ENCODE measurements at regions not wholly inside any gene's neighbourhood (a gene's known extent, or its start where the extent isn't known, plus 50 kb on each side); places are given as distances from the start of the nearest gene placed in this dataset.

DNA sequence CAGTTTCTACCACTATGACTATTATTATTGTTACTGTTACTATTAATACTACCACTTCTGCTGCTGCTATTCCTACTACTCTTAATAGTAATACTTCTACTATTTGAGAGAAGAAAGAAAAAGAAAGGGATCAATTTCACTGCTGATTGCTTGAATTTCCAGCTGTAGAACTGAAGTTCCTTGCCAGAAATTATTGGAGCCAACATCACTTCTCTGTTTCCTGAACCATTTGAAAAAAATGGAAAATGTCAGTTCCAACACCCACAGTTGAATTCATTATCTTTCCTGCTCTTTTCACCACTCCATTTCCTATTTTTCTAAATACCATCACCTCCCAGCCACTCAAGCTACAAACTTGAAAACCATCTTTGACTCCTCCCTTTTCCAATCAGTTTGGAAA lies 54.1 kb upstream of the PIK3C2G start:
- intact Hi-C loops (cut with DNase I; ENCODE audit: low total_unique reads) (no loop called here), in situ Hi-C loops (cut with MboI; ENCODE audit: low pct_ligation_motif_present in 1 of 4, low pct_unique_long_range_greater_than_20kb in 1 of 4, low sequenced_read_pairs in 3 of 4) (no loop called here)
- no peaks in the 10 kb centered on the region for H3K36me3 ChIP-seq
- no peaks in the 10 kb centered on the region for H3K4me1 ChIP-seq
- DNase-seq: no peak
- H3K4me3 ChIP-seq: no peak overlapping the region
- H3K27ac ChIP-seq: no peak overlapping the region
- H3K27me3 ChIP-seq: no peaks in the 10 kb centered on the region
- TF ChIP-seq, protein P1, sequence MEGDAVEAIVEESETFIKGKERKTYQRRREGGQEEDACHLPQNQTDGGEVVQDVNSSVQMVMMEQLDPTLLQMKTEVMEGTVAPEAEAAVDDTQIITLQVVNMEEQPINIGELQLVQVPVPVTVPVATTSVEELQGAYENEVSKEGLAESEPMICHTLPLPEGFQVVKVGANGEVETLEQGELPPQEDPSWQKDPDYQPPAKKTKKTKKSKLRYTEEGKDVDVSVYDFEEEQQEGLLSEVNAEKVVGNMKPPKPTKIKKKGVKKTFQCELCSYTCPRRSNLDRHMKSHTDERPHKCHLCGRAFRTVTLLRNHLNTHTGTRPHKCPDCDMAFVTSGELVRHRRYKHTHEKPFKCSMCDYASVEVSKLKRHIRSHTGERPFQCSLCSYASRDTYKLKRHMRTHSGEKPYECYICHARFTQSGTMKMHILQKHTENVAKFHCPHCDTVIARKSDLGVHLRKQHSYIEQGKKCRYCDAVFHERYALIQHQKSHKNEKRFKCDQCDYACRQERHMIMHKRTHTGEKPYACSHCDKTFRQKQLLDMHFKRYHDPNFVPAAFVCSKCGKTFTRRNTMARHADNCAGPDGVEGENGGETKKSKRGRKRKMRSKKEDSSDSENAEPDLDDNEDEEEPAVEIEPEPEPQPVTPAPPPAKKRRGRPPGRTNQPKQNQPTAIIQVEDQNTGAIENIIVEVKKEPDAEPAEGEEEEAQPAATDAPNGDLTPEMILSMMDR (IDR thresholded peaks at IDR 0.05): no peak
- TF ChIP-seq POLR2AphosphoS5 (IDR thresholded peaks at IDR 0.05): no peak
- no peak for TF ChIP-seq EP300 (IDR thresholded peaks at IDR 0.05; ENCODE audit: low read depth)
- no peak for TF ChIP-seq POLR2A (IDR thresholded peaks at IDR 0.05)
- no peaks in the 10 kb centered on the region for H3K9me3 ChIP-seq

DNA sequence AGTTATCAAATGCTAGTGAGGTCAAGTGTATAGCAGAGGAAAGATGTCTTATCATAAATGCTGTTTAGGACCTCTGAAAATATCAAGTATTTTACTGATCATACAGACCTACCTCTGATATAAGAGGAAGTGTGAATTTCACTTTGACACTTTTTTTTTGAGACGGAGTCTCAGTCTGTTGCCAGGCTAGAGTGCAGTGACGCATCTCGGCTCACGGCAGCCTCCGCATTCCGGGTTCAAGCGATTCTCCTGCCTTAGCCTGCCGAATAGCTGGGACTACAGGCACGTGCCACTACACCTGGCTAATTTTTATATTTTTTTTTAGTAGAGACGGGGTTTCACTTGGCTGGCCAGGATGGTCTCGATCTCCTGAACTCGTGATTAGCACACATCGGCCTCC lies 55.1 kb upstream of the PIK3C2G start:
- Histone ChIP-seq H3K4me3 (no peak overlapping the region), H3K27me3 (no peaks in the 10 kb centered on the region), H3K36me3 (no peaks in the 10 kb centered on the region), H3K27ac (no peak overlapping the region), H3K9me3 (no peaks in the 10 kb centered on the region), H3K4me1 (no peaks in the 10 kb centered on the region)
- no peak for DNase-seq
- TF ChIP-seq EP300 (IDR thresholded peaks at IDR 0.05; ENCODE audit: low read depth) (no peak), POLR2A (IDR thresholded peaks at IDR 0.05) (no peak), POLR2AphosphoS5 (IDR thresholded peaks at IDR 0.05) (no peak)
- TF ChIP-seq, protein P1 (IDR thresholded peaks at IDR 0.05): no peak
- in situ Hi-C loops (cut with MboI; ENCODE audit: low pct_ligation_motif_present in 1 of 4, low pct_unique_long_range_greater_than_20kb in 1 of 4, low sequenced_read_pairs in 3 of 4): no loop called here
- intact Hi-C loops (cut with DNase I; ENCODE audit: low total_unique reads): no loop called here
- WGBS, 2 donors (ENCODE audit: low coverage in 1 of 2): 81 to 84% methylated on average over 12 to 13 of the region's 13 CpGs

DNA sequence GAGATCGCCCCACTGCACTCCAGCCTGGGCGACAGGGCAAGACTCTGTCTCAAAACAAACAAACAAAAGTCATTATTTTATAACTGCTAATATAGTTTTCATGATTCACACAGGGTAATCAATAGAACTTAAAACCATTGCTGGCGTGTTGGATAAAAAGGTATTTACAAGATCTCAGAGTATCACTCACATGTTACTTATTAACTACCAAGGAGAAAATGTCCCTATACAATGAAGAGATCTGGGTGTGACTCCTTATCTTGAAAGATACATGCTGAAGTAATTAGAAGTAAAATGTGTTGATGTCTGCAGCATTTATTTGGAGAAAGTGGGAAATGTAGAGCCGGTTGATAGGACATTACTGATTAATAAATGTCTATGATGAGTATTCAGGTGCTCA lies 57.3 kb upstream of the PIK3C2G start:
- WGBS, 2 donors (ENCODE audit: low coverage in 1 of 2): 71 to 82% methylated on average over 4 of the region's 4 CpGs
- no peaks in the 10 kb centered on the region for H3K27me3 ChIP-seq
- no peak for DNase-seq

DNA sequence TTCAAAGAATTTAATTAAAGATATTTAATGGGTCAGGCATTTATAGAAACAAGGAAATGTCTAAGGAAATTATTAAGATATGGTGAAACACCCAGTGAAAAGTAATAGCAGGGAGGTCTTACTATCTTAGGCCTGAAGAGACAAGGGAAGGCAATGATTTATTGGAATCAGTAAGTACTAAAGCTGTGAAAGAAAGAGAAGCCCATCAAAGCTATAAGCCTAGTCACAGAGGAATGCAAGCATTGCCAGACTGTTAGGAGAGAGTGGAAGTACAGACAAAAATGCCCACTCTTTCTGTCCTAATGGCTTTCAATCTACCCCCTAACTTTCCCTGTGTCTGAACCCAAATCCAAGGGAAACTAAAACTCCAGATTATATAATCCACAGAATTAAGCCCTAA lies 69.2 kb upstream of the PIK3C2G start:
- H3K27me3 ChIP-seq: no peaks in the 10 kb centered on the region
- TF ChIP-seq, protein P1 (IDR thresholded peaks at IDR 0.05): no peak
- no peak for TF ChIP-seq POLR2AphosphoS5 (IDR thresholded peaks at IDR 0.05)
- no peak for TF ChIP-seq POLR2A (IDR thresholded peaks at IDR 0.05)
- TF ChIP-seq EP300 (IDR thresholded peaks at IDR 0.05; ENCODE audit: low read depth): no peak
- no peaks in the 10 kb centered on the region for H3K36me3 ChIP-seq
- no peak overlapping the region for H3K4me3 ChIP-seq
- H3K9me3 ChIP-seq: no peaks in the 10 kb centered on the region
- intact Hi-C loops (cut with DNase I; ENCODE audit: low total_unique reads) (no loop called here), in situ Hi-C loops (cut with MboI; ENCODE audit: low pct_ligation_motif_present in 1 of 4, low pct_unique_long_range_greater_than_20kb in 1 of 4, low sequenced_read_pairs in 3 of 4) (no loop called here)
- no peak for DNase-seq
- H3K27ac ChIP-seq: no peak overlapping the region
- no peaks in the 10 kb centered on the region for H3K4me1 ChIP-seq

More for the DNA sequence above, 57.3 kb upstream of the PIK3C2G start:
- Histone ChIP-seq H3K36me3 (no peaks in the 10 kb centered on the region), H3K4me1 (no peaks in the 10 kb centered on the region), H3K27ac (no peak overlapping the region), H3K4me3 (no peak overlapping the region), H3K9me3 (no peaks in the 10 kb centered on the region)
- in situ Hi-C loops (cut with MboI; ENCODE audit: low pct_ligation_motif_present in 1 of 4, low pct_unique_long_range_greater_than_20kb in 1 of 4, low sequenced_read_pairs in 3 of 4) (no loop called here), intact Hi-C loops (cut with DNase I; ENCODE audit: low total_unique reads) (no loop called here)
- TF ChIP-seq POLR2A (IDR thresholded peaks at IDR 0.05) (no peak), EP300 (IDR thresholded peaks at IDR 0.05; ENCODE audit: low read depth) (no peak), POLR2AphosphoS5 (IDR thresholded peaks at IDR 0.05) (no peak)
- TF ChIP-seq, protein P1 (IDR thresholded peaks at IDR 0.05): no peak
